SU-DHL-6 (cell line): ENCODE measurements at regions not wholly inside any gene's neighbourhood (a gene's known extent, or its start where the extent isn't known, plus 50 kb on each side); places are given as distances from the start of the nearest gene placed in this dataset.

Source experiments
- H2AFZ ChIP-seq: fragments of 200-600 bp; sonication (generic); 2 replicates; pipeline ENCODE4 v1.6.1; 2014; ENCODE audit warnings: low read depth, mild to moderate bottlenecking, moderate library complexity, mixed read lengths, antibody characterized with exemption, low read length; ENCODE audit not compliant: severe bottlenecking
- H3F3A ChIP-seq: fragments of 200-600 bp; shearing (Covaris generic); 2 replicates; pipeline ENCODE4 v1.6.0; 2016; ENCODE audit warnings: antibody characterized with exemption, mild to moderate bottlenecking; ENCODE audit not compliant: insufficient read depth
- H3K27ac ChIP-seq: fragments of 200-600 bp; sonication (generic); 2 replicates; pipeline ENCODE4 v1.5.1; 2016; ENCODE audit warnings: low read depth, mild to moderate bottlenecking, low read length, moderate library complexity, mixed read lengths
- H3K27me3 ChIP-seq: fragments of 200-600 bp; sonication (generic), shearing (Covaris generic); 2 replicates; pipeline ENCODE4 v1.6.0; 2014; ENCODE audit warnings: mild to moderate bottlenecking, low read length
- H3K36me3 ChIP-seq: fragments of 200-600 bp; sonication (generic); 2 replicates; pipeline ENCODE4 v1.6.1; 2014; ENCODE audit warnings: mild to moderate bottlenecking, low read length, mixed read lengths
- H3K4me2 ChIP-seq: fragments of 300-600, 200-600 bp; shearing (Covaris generic), sonication (generic); 2 replicates; pipeline ENCODE4 v1.6.0; 2014; ENCODE audit warnings: low read length, low read depth, mild to moderate bottlenecking; ENCODE audit not compliant: poor library complexity, severe bottlenecking
- H3K4me3 ChIP-seq: fragments of 200-600 bp; sonication (generic); 2 replicates; pipeline ENCODE4 v1.5.1; 2014; ENCODE audit warnings: antibody characterized with exemption, low read length, mild to moderate bottlenecking, mixed read lengths; ENCODE audit not compliant: insufficient read depth, poor library complexity, severe bottlenecking
- H3K79me2 ChIP-seq: fragments of 200-600 bp; sonication (generic); 2 replicates; pipeline ENCODE4 v1.6.1; 2014; ENCODE audit warnings: mild to moderate bottlenecking, low read length, moderate library complexity; ENCODE audit not compliant: insufficient read depth
- H3K9ac ChIP-seq: fragments of 200-600 bp; sonication (generic); 2 replicates; pipeline ENCODE4 v1.7.0; 2014; ENCODE audit warnings: mild to moderate bottlenecking, low read length
- H3K9me2 ChIP-seq: fragments of 200-600 bp; sonication (generic); replicated peaks from 2 replicates; pipeline ENCODE4 v1.6.1; 2014; ENCODE audit warnings: low read length; ENCODE audit not compliant: insufficient read depth
- H3K9me3 ChIP-seq: fragments of 200-600 bp; sonication (generic); 2 replicates; pipeline ENCODE4 v1.6.1; 2014; ENCODE audit warnings: low read length, mixed read lengths; ENCODE audit not compliant: insufficient read depth
- H4K20me1 ChIP-seq: fragments of 200-600 bp; sonication (generic); 2 replicates; pipeline ENCODE4 v1.6.1; 2014; ENCODE audit warnings: low read depth, mild to moderate bottlenecking, antibody characterized with exemption, low read length, moderate library complexity, mixed read lengths
- EZH2phosphoT487 ChIP-seq: fragments of 200-600 bp; sonication (generic), shearing (Covaris generic); conservative IDR thresholded peaks from 2 replicates; pipeline ENCODE4 v1.6.1; 2018; ENCODE audit warnings: mild to moderate bottlenecking, antibody characterized with exemption, low read length, moderate library complexity, mixed read lengths
- TF ChIP-seq, protein P1 (sequence below): fragments of 200-600 bp; sonication (generic); IDR thresholded peaks from one replicate; pipeline ENCODE4 v1.5.1; 2017; ENCODE audit warnings: antibody characterized with exemption, mild to moderate bottlenecking, low read length, moderate library complexity; ENCODE audit not compliant: insufficient read depth, poor library complexity, severe bottlenecking

DNA sequence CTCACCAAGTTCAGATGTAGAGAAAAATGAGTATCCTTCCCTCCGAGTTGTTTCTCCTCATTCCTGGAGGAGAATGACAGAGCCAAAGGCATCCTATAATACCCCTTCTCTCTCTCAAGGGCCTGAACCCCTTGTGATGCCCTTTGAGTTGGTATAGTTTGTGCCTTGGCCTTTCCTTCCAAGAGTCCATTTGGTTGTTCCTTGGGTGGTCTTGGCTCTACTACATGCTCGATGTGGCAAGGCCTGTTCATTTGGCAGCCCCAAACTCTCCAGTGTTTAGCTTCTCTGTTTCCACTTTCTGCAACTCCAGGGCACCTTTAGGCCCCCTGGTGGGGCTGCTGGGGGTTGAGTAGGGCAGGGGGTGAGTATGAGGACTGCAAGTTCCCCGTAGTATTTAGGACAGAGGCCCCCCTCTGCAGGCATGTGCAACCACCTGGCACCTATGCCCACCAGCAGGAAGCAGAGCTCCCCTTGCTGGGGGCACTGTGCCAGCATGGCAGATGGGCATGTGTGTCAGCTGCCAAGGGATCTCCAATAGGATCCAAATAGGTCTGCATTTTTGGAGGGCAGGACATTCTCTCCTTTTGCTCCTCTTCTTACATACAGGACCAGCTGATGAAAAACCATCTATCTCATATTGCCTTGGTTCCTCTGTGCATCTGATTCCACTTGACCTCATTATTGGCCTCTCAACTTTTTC is 217.2 kb upstream of the CADM1 start:
- no peak overlapping the region for H2AFZ ChIP-seq
- no peaks in the 10 kb centered on the region for H3F3A ChIP-seq
- H3K4me3 ChIP-seq: no peak overlapping the region
- H3K4me2 ChIP-seq: no peak overlapping the region
- TF ChIP-seq EZH2phosphoT487: no peak
- TF ChIP-seq, protein P1, sequence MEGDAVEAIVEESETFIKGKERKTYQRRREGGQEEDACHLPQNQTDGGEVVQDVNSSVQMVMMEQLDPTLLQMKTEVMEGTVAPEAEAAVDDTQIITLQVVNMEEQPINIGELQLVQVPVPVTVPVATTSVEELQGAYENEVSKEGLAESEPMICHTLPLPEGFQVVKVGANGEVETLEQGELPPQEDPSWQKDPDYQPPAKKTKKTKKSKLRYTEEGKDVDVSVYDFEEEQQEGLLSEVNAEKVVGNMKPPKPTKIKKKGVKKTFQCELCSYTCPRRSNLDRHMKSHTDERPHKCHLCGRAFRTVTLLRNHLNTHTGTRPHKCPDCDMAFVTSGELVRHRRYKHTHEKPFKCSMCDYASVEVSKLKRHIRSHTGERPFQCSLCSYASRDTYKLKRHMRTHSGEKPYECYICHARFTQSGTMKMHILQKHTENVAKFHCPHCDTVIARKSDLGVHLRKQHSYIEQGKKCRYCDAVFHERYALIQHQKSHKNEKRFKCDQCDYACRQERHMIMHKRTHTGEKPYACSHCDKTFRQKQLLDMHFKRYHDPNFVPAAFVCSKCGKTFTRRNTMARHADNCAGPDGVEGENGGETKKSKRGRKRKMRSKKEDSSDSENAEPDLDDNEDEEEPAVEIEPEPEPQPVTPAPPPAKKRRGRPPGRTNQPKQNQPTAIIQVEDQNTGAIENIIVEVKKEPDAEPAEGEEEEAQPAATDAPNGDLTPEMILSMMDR: no peak
- H3K27ac ChIP-seq: no peak overlapping the region
- no peak overlapping the region for H3K9ac ChIP-seq
- H3K36me3 ChIP-seq: no peaks in the 10 kb centered on the region
- H3K9me3 ChIP-seq: no peaks in the 10 kb centered on the region
- no peaks in the 10 kb centered on the region for H4K20me1 ChIP-seq
- H3K79me2 ChIP-seq: no peaks in the 10 kb centered on the region
- no peaks in the 10 kb centered on the region for H3K9me2 ChIP-seq
- no peaks in the 10 kb centered on the region for H3K27me3 ChIP-seq

DNA sequence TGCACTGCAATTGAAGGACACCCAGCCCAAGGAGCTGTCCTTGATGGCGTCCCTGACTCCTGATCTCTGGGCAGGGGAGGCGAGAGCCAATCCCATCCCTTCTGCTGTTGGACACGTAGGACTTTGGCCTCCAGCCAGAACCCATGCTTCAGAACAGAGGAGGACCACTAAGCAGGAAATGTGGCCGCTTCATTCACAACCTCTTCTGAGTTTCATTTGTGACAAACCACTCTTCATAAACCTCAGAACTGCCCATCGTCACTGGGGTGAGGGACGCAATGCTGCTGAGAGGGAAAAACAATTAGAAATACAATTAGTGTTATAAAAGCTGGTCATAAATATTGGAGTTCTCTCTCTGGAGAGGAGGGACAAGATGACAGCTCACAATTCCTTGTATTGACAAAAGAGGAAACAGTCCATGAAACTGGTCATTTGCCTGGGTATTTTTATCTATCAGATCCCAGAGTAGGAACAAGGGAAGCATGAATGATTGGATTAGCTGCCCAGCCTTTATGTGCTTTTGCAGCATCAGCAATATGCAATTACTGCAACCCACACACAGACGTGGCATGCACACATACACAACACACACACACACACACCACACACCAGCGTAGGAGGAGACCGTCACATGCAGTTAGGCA is 216.5 kb upstream of the CADM1 start:
- no peak overlapping the region for H3K9ac ChIP-seq
- H3F3A ChIP-seq: no peaks in the 10 kb centered on the region
- no peaks in the 10 kb centered on the region for H3K36me3 ChIP-seq
- no peaks in the 10 kb centered on the region for H3K79me2 ChIP-seq
- H3K27me3 ChIP-seq: no peaks in the 10 kb centered on the region
- no peak overlapping the region for H3K4me3 ChIP-seq
- no peaks in the 10 kb centered on the region for H3K9me3 ChIP-seq
- H4K20me1 ChIP-seq: no peaks in the 10 kb centered on the region
- TF ChIP-seq EZH2phosphoT487: no peak
- TF ChIP-seq, protein P1: no peak
- H3K27ac ChIP-seq: no peak overlapping the region
- H3K9me2 ChIP-seq: no peaks in the 10 kb centered on the region
- H3K4me2 ChIP-seq: no peak overlapping the region
- H2AFZ ChIP-seq: no peak overlapping the region

DNA sequence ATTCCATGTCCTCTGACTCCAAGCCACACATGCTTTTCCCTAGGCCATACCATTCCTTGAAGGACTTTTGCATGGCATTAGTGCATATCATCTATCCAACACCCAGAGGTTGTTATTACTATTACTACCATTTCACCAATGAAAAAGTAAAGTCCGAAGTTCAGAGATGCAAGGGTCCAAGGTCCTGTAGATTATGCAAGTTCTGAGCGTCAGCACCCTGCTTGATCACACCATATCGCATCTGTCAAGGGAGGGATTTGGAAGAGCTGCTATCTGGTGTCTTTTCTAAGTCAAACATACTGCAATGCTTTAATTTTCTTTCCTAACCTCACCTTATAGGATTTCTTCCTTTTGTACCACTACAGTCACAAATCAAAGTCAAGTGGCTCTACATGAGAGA is 214.7 kb upstream of the CADM1 start:
- no peak overlapping the region for H2AFZ ChIP-seq
- no peak overlapping the region for H3K4me2 ChIP-seq
- no peak overlapping the region for H3K27ac ChIP-seq
- no peaks in the 10 kb centered on the region for H3K9me3 ChIP-seq
- H3K9me2 ChIP-seq: no peaks in the 10 kb centered on the region
- TF ChIP-seq EZH2phosphoT487: no peak
- TF ChIP-seq, protein P1: no peak
- no peaks in the 10 kb centered on the region for H3K36me3 ChIP-seq
- no peaks in the 10 kb centered on the region for H3F3A ChIP-seq
- H3K79me2 ChIP-seq: no peaks in the 10 kb centered on the region
- no peaks in the 10 kb centered on the region for H4K20me1 ChIP-seq
- no peaks in the 10 kb centered on the region for H3K27me3 ChIP-seq
- H3K4me3 ChIP-seq: no peak overlapping the region
- H3K9ac ChIP-seq: no peak overlapping the region
